HL-60 (cell line): ENCODE measurements at regions not wholly inside any gene's neighbourhood (a gene's known extent, or its start where the extent isn't known, plus 50 kb on each side); places are given as distances from the start of the nearest gene placed in this dataset.

Experiments
- DNase-seq, 2 experiments: peaks; one replicate each; pipeline ENCODE4 v3.0.0-alpha.2; 2010 to 2020; ENCODE audit warnings: low read depth in 1 of 2, low spot score in 1 of 2
- H3K27ac ChIP-seq: fragments of 250-450 bp; sonication (Bioruptor Pico); replicated peaks from 2 replicates; pipeline ENCODE4 v1.5.1; 2020; ENCODE audit warnings: mild to moderate bottlenecking, moderate library complexity
- H3K27me3 ChIP-seq: fragments of 250-450 bp; sonication (Bioruptor Pico); 2 replicates; pipeline ENCODE4 v1.5.1; 2021; ENCODE audit warnings: mild to moderate bottlenecking, moderate library complexity; ENCODE audit not compliant: insufficient read depth, poor library complexity, severe bottlenecking
- H3K4me3 ChIP-seq: replicated peaks from 2 replicates; pipeline ENCODE4 v1.5.1; 2011; ENCODE audit warnings: mild to moderate bottlenecking, control low read depth, low read length; ENCODE audit not compliant: insufficient read depth
- GABPA ChIP-seq: IDR thresholded peaks from 2 replicates; pipeline ENCODE4 v1.6.1; 2012; ENCODE audit warnings: low read depth
- POLR2AphosphoS5 ChIP-seq: IDR thresholded peaks from 2 replicates; pipeline ENCODE4 v1.6.1; 2012; ENCODE audit warnings: low read depth
- SPI1 ChIP-seq: IDR thresholded peaks from 2 replicates; pipeline ENCODE4 v1.6.1; 2012; ENCODE audit warnings: low read depth, mild to moderate bottlenecking, borderline replicate concordance
- TF ChIP-seq, protein P1 (sequence below): IDR thresholded peaks from one replicate; pipeline ENCODE4 v1.5.1; 2011; ENCODE audit warnings: low read length, control low read depth, inconsistent platforms; ENCODE audit not compliant: insufficient read depth
- TF ChIP-seq, protein P2 (sequence below): IDR thresholded peaks from 2 replicates; pipeline ENCODE4 v1.6.1; 2012; ENCODE audit warnings: low read depth; ENCODE audit not compliant: insufficient replicate concordance

DNA sequence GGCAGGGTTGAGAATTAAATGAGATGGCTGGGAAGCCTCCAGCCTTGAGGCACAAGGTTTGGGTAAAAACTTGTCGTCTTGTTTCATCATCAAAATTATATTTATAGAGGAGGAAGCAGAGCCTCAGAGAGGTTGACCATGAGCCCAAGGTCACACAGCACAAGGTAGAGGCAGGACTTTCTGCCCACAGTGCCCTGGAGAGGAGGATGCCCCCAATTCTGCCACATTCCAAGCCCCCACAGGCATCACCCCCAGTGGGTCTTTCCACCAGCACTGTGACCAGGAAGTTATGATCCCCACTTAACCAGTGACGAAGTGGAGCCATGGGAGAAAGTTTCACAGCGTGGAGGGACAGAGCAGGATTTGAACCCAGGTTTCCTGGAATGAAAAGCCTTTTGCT, 400.0 kb downstream of the MATN1 start:
- H3K4me3 ChIP-seq: no peak overlapping the region
- no peak for DNase-seq
- H3K27me3 ChIP-seq: no peaks in the 10 kb centered on the region
- no peak overlapping the region for H3K27ac ChIP-seq
- TF ChIP-seq, protein P1, sequence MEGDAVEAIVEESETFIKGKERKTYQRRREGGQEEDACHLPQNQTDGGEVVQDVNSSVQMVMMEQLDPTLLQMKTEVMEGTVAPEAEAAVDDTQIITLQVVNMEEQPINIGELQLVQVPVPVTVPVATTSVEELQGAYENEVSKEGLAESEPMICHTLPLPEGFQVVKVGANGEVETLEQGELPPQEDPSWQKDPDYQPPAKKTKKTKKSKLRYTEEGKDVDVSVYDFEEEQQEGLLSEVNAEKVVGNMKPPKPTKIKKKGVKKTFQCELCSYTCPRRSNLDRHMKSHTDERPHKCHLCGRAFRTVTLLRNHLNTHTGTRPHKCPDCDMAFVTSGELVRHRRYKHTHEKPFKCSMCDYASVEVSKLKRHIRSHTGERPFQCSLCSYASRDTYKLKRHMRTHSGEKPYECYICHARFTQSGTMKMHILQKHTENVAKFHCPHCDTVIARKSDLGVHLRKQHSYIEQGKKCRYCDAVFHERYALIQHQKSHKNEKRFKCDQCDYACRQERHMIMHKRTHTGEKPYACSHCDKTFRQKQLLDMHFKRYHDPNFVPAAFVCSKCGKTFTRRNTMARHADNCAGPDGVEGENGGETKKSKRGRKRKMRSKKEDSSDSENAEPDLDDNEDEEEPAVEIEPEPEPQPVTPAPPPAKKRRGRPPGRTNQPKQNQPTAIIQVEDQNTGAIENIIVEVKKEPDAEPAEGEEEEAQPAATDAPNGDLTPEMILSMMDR: no peak
- TF ChIP-seq, protein P2, sequence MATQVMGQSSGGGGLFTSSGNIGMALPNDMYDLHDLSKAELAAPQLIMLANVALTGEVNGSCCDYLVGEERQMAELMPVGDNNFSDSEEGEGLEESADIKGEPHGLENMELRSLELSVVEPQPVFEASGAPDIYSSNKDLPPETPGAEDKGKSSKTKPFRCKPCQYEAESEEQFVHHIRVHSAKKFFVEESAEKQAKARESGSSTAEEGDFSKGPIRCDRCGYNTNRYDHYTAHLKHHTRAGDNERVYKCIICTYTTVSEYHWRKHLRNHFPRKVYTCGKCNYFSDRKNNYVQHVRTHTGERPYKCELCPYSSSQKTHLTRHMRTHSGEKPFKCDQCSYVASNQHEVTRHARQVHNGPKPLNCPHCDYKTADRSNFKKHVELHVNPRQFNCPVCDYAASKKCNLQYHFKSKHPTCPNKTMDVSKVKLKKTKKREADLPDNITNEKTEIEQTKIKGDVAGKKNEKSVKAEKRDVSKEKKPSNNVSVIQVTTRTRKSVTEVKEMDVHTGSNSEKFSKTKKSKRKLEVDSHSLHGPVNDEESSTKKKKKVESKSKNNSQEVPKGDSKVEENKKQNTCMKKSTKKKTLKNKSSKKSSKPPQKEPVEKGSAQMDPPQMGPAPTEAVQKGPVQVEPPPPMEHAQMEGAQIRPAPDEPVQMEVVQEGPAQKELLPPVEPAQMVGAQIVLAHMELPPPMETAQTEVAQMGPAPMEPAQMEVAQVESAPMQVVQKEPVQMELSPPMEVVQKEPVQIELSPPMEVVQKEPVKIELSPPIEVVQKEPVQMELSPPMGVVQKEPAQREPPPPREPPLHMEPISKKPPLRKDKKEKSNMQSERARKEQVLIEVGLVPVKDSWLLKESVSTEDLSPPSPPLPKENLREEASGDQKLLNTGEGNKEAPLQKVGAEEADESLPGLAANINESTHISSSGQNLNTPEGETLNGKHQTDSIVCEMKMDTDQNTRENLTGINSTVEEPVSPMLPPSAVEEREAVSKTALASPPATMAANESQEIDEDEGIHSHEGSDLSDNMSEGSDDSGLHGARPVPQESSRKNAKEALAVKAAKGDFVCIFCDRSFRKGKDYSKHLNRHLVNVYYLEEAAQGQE: no peak
- TF ChIP-seq POLR2AphosphoS5 (no peak), SPI1 (no peak), GABPA (no peak)

DNA sequence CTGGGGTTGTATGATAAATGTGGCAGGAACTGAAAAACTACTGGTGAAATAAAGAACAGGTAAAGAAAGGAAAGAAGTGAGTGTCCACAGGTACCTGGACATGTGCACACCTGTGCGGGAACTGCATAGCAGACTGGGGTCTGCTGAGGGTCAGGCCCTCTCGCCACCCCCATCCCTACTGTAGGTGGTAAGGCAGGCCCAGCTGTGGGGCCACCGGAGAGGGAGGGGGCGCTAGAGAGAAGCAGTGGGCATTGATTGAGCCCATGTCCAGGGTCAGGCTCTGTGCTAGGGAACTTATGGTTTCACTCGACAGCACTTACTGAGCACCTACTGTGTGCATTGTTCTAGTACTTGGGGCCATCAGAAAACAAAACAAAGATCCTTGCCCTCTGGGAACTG, 400.5 kb downstream of the MATN1 start:
- Histone ChIP-seq H3K27me3 (no peaks in the 10 kb centered on the region), H3K4me3 (no peak overlapping the region), H3K27ac (no peak overlapping the region)
- DNase-seq: no peak
- no peak for TF ChIP-seq POLR2AphosphoS5
- TF ChIP-seq, protein P2: no peak
- no peak for TF ChIP-seq SPI1

DNA sequence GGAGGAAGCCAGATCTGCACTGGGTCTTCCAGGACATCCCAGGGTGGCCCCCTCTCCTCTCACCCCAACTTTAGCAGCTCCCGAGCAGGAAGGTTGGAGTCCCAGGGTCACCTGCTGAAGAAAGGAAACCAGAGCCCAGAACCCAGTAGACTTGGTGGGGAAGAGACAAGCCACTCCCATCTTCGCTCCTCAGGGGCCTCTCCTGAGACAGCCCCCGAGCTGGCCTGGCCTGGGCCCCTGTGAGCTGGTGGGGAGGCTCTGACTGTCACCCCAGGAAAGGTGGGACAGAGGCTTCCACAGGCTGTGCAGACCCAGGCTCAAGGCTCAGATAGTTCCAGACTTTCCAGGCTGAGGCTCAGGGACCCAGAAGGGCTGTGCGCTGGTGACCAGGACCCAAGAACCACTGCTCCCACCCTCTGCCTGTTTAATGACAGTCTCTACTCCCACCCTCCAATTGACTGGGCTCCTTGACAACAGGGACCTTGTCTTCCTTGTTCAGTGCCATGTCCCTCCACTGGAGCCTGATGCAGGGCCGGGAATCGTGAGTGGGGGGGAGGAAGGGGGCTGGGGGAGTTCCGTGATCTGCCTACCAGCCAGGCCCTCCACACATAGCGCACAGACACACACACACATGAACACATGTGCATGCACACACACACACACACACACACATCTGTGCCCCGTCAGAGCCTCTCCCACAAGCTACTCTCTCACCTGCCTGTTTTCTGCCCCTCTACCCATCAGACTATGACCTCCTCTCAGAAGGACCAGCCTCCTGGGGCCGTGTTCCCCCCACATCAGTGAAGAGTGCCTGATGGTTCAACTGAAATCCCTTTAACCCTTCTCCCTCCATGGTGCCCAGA, 401.2 kb downstream of the MATN1 start:
- Histone ChIP-seq H3K27me3 (no peaks in the 10 kb centered on the region), H3K27ac (no peak overlapping the region), H3K4me3 (no peak overlapping the region)
- no peak for DNase-seq
- TF ChIP-seq SPI1: no peak
- no peak for TF ChIP-seq POLR2AphosphoS5
- TF ChIP-seq, protein P2: no peak
- TF ChIP-seq, protein P1: no peak
- no peak for TF ChIP-seq GABPA
